IMR-90 (cell line): ENCODE measurements at regions not wholly inside any gene's neighbourhood (a gene's known extent, or its start where the extent isn't known, plus 50 kb on each side); places are given as distances from the start of the nearest gene placed in this dataset.

ENCODE experiments used
- ATAC-seq: fragments of 200-7000 bp; cut with Tn5 transposase; 2 replicates; pipeline ENCODE4 v1.9.1; 2020; ENCODE audit warnings: low read depth, mild to moderate bottlenecking, moderate library complexity
- BruUV-seq: library from RNA; stranded (reverse); fragments of 400-500 nt; replicated peaks from 2 replicates; lab custom pipeline; 2021; lab: Mats Ljungman, UMichigan
- CTCF ChIA-PET: fragments of 300-600 bp; formaldehyde crosslinking; extraction: SDS; loops from one replicate; lab custom pipeline; 2021; ENCODE audit warnings: antibody characterized with exemption; lab: Yijun Ruan, JAX
- POLR2A ChIA-PET: fragments of 300-600 bp; sonication (Branson Sonifier 250); formaldehyde crosslinking; loops from one replicate; lab custom pipeline; 2022; ENCODE audit warnings: antibody characterized with exemption; ENCODE audit not compliant: unreplicated experiment; lab: Charles Lee
- DNase-seq: peaks from one replicate; pipeline ENCODE4 v3.0.0; 2013
- H2AFZ ChIP-seq: replicated peaks from 2 replicates; pipeline ENCODE3; 2013; ENCODE audit warnings: low read length, mild to moderate bottlenecking; ENCODE audit not compliant: poor library complexity
- H2AK5ac ChIP-seq: 2 replicates; pipeline ENCODE4 v1.6.1; 2013; ENCODE audit warnings: low read depth, low read length, inconsistent platforms
- H2AK9ac ChIP-seq: replicated peaks from 2 replicates; pipeline ENCODE3; 2013; ENCODE audit warnings: mild to moderate bottlenecking, low read depth, low read length, moderate library complexity; ENCODE audit not compliant: poor library complexity
- H2BK120ac ChIP-seq: 2 replicates; pipeline ENCODE4 v1.6.1; 2013; ENCODE audit warnings: low read depth, low read length, inconsistent platforms
- H2BK15ac ChIP-seq: 3 replicates; pipeline ENCODE4 v1.6.1; 2013; ENCODE audit warnings: low read depth, low read length, inconsistent platforms
- H2BK20ac ChIP-seq: 2 replicates; pipeline ENCODE4 v1.6.1; 2013; ENCODE audit warnings: low read depth, mild to moderate bottlenecking, inconsistent platforms, low read length, moderate library complexity
- H2BK5ac ChIP-seq: 2 replicates; pipeline ENCODE4 v1.6.1; 2013; ENCODE audit warnings: mild to moderate bottlenecking, low read depth, low read length, inconsistent platforms; ENCODE audit not compliant: poor library complexity, severe bottlenecking
- H3K14ac ChIP-seq: replicated peaks from 2 replicates; pipeline ENCODE4 v1.6.1; 2013; ENCODE audit warnings: low read depth, low read length, inconsistent platforms
- H3K18ac ChIP-seq: 2 replicates; pipeline ENCODE4 v1.6.1; 2013; ENCODE audit warnings: low read depth, low read length, control low read depth
- H3K23ac ChIP-seq: 2 replicates; pipeline ENCODE4 v1.6.1; 2013; ENCODE audit warnings: low read depth, low read length, inconsistent platforms
- H3K27ac ChIP-seq: 2 replicates; pipeline ENCODE4 v1.5.1; 2013; ENCODE audit warnings: mild to moderate bottlenecking, control low read depth, low read length; ENCODE audit not compliant: insufficient read depth
- H3K27me3 ChIP-seq: 2 replicates; pipeline ENCODE4 v1.6.1; 2013; ENCODE audit warnings: low read length; ENCODE audit not compliant: control insufficient read depth, insufficient read depth
- H3K36me3 ChIP-seq: 2 replicates; pipeline ENCODE4 v1.6.1; 2013; ENCODE audit warnings: low read length, mixed read lengths; ENCODE audit not compliant: control insufficient read depth, insufficient read depth
- H3K4ac ChIP-seq: 2 replicates; pipeline ENCODE4 v1.6.1; 2013; ENCODE audit warnings: low read depth, low read length, inconsistent platforms
- H3K4me1 ChIP-seq: 2 replicates; pipeline ENCODE4 v1.6.1; 2013; ENCODE audit warnings: low read length, mixed read lengths; ENCODE audit not compliant: control insufficient read depth, insufficient read depth
- H3K4me2 ChIP-seq: 2 replicates; pipeline ENCODE4 v1.6.1; 2013; ENCODE audit warnings: low read depth, mild to moderate bottlenecking, control low read depth, low read length, moderate library complexity
- H3K4me3 ChIP-seq: 2 replicates; pipeline ENCODE4 v1.5.1; 2013; ENCODE audit warnings: low read depth, mild to moderate bottlenecking, control low read depth, low read length, moderate library complexity; ENCODE audit not compliant: insufficient read depth
- H3K56ac ChIP-seq: 2 replicates; pipeline ENCODE4 v1.6.1; 2013; ENCODE audit warnings: low read length, inconsistent platforms; ENCODE audit not compliant: insufficient read depth; ENCODE audit errors: extremely low read depth
- H3K79me1 ChIP-seq, 2 experiments: 2 replicates each; pipeline ENCODE4 v1.6.1; 2013; ENCODE audit warnings: low read length in 2 of 2, inconsistent platforms in 1 of 2, low read depth in 1 of 2
- H3K9ac ChIP-seq: 2 replicates; pipeline ENCODE4 v1.6.1; 2013; ENCODE audit warnings: low read depth, low read length, control low read depth
- H3K9me1 ChIP-seq: 2 replicates; pipeline ENCODE4 v1.6.1; 2013; ENCODE audit warnings: low read length, inconsistent platforms; ENCODE audit not compliant: insufficient read depth
- H3K9me3 ChIP-seq: 2 replicates; pipeline ENCODE4 v1.6.1; 2013; ENCODE audit warnings: low read length; ENCODE audit not compliant: control insufficient read depth, insufficient read depth
- H4K20me1 ChIP-seq: 2 replicates; pipeline ENCODE4 v1.6.1; 2013; ENCODE audit warnings: low read length, inconsistent platforms; ENCODE audit not compliant: insufficient read depth
- H4K5ac ChIP-seq: 2 replicates; pipeline ENCODE4 v1.6.1; 2013; ENCODE audit warnings: mild to moderate bottlenecking, low read depth, low read length, control low read depth
- H4K8ac ChIP-seq, 2 experiments: 2 replicates each; pipeline ENCODE4 v1.6.1; 2013; ENCODE audit warnings: low read depth in 2 of 2, low read length in 2 of 2, control low read depth in 1 of 2, inconsistent platforms in 1 of 2
- H4K91ac ChIP-seq: 2 replicates; pipeline ENCODE4 v1.6.1; 2013; ENCODE audit warnings: low read depth, low read length, inconsistent platforms; ENCODE audit not compliant: insufficient read depth
- BHLHE40 ChIP-seq: fragments of 150-350 bp; IDR thresholded peaks from 2 replicates; pipeline ENCODE4 v1.6.1; 2016; ENCODE audit warnings: mild to moderate bottlenecking, low read depth, low read length
- CHD1 ChIP-seq: IDR thresholded peaks from 2 replicates; pipeline ENCODE4 v1.6.1; 2012; ENCODE audit warnings: low read depth, low read length, improper control_type of control experiment
- POLR2A ChIP-seq: IDR thresholded peaks from 2 replicates; pipeline ENCODE4 v1.6.1; 2012; ENCODE audit warnings: mild to moderate bottlenecking, low read depth, low read length
- SMC3 ChIP-seq: fragments of 150-350 bp; IDR thresholded peaks from 2 replicates; pipeline ENCODE4 v1.6.1; 2016; ENCODE audit warnings: low read depth, mild to moderate bottlenecking, antibody characterized with exemption, low read length, moderate library complexity
- WGBS, 2 experiments: methylation state at CpG; one replicate each; pipeline versions ENCODE4 v1.1.5 to v1.1.7; 2013; ENCODE audit warnings: missing lambda C conversion rate in 2 of 2; ENCODE audit not compliant: insufficient read length in 1 of 2; ENCODE audit errors: extremely low coverage in 2 of 2; 5-methylcytosine and 5-hydroxymethylcytosine counted together
- dilution Hi-C: fragments of 300-500 bp; cut with HindIII; formaldehyde crosslinking; loops from one replicate; pipeline ENCODE4 v1.14.3; 2018; ENCODE audit warnings: low sequenced_read_pairs; ENCODE audit not compliant: unreplicated experiment
- in situ Hi-C: fragments of 300-500 bp; cut with MboI; formaldehyde crosslinking; loops from 3 replicates; pipeline ENCODE4 v1.14.3; 2019; ENCODE audit warnings: low sequenced_read_pairs, inconsistent platforms, mixed read lengths
- intact Hi-C: fragments of 100-400 bp; cut with micrococcal nuclease; formaldehyde crosslinking; loops from 2 replicates; pipeline ENCODE4 v1.10.0; 2022

GRCh38 chr9:102482776-102483175 is 512.4 kb upstream of the CYLC2 start:
- no peak overlapping the region for H4K91ac ChIP-seq
- no peaks in the 10 kb centered on the region for H3K27me3 ChIP-seq
- BruUV-seq, result no TSS peak
- no peaks in the 10 kb centered on the region for H3K79me1 ChIP-seq
- no peak overlapping the region for H2BK20ac ChIP-seq
- DNase-seq (no peak), ATAC-seq (no peak)
- ChIA-PET POLR2A (no interaction called here), CTCF (interaction anchor here (0.7 kb wide), 1 partner anchor 229 kb away, joined by 3 read pairs; no protein-coding TSS in a partner anchor)
- no peak overlapping the region for H3K4me2 ChIP-seq
- H3K14ac ChIP-seq, result no peak overlapping the region
- H3K23ac ChIP-seq, result no peak overlapping the region
- WGBS, 2 experiments, result no CpG with 5 or more reads among the region's 1 CpG
- H3K27ac ChIP-seq, result no peak overlapping the region
- no peak overlapping the region for H4K5ac ChIP-seq
- H2BK5ac ChIP-seq, result no peak overlapping the region
- TF ChIP-seq SMC3 (no peak), POLR2A (no peak), BHLHE40 (no peak), CHD1 (no peak)
- peaks cover 8% of the 10 kb centered on the region for H3K9me3 ChIP-seq
- no peak overlapping the region for H2BK120ac ChIP-seq
- H4K8ac ChIP-seq, result no peak overlapping the region
- H3K4me3 ChIP-seq, result no peak overlapping the region
- no peak overlapping the region for H2AFZ ChIP-seq
- no peaks in the 10 kb centered on the region for H3K36me3 ChIP-seq
- no peak overlapping the region for H2AK5ac ChIP-seq
- no peak overlapping the region for H3K56ac ChIP-seq
- H3K4ac ChIP-seq, result no peak overlapping the region
- no peak overlapping the region for H2BK15ac ChIP-seq
- dilution Hi-C loops, result no loop called here
- in situ Hi-C loops, result no loop called here
- H2AK9ac ChIP-seq, result no peak overlapping the region
- no peaks in the 10 kb centered on the region for H3K9me1 ChIP-seq
- H3K4me1 ChIP-seq, result no peaks in the 10 kb centered on the region
- H3K9ac ChIP-seq, result no peak overlapping the region
- no peak overlapping the region for H3K18ac ChIP-seq
- intact Hi-C loops, result no loop called here
- H4K20me1 ChIP-seq, result no peaks in the 10 kb centered on the region
